ENCODE measurements at regions not wholly inside any gene's neighbourhood (a gene's known extent, or its start where the extent isn't known, plus 50 kb on each side); places are given as distances from the start of the nearest gene placed in this dataset.
"Not testable (repeated sequence)": the region's sequence is repeated elsewhere in the genome, so short reads cannot be mapped to it uniquely, and the experiment has no call there.

GRCh38 chr7:112654322-112655216, 135.6 kb downstream of the TMEM168 start:
- intact Hi-C loops (cut with DNase I): no loop called here

GRCh38 chr7:112665709-112666108, 124.5 kb downstream of the TMEM168 start:
- DNase-seq (ENCODE audit: low spot score): no peak
- intact Hi-C loops (cut with DNase I): no loop called here

More at GRCh38 chr7:112654322-112655216, 135.6 kb downstream of the TMEM168 start:
- no peak for DNase-seq (ENCODE audit: low spot score)

GRCh38 chr7:112668561-112668960, 121.6 kb downstream of the TMEM168 start:
- intact Hi-C loops (cut with DNase I): no loop called here
- no peak for DNase-seq (ENCODE audit: low spot score)

GRCh38 chr7:112669306-112669705, 120.9 kb downstream of the TMEM168 start:
- intact Hi-C loops (cut with DNase I): no loop called here
- no peak for DNase-seq (ENCODE audit: low spot score)

- no peak for DNase-seq (ENCODE audit: low spot score)
- intact Hi-C loops (cut with DNase I): no loop called here
Observed at GRCh38 chr7:112670193-112670592, 120.0 kb downstream of the TMEM168 start.

GRCh38 chr7:112678626-112679025, 111.6 kb downstream of the TMEM168 start:
- no peak for DNase-seq (ENCODE audit: low spot score)
- intact Hi-C loops (cut with DNase I): no loop called here

GRCh38 chr7:112689466-112690177, 100.6 kb downstream of the TMEM168 start:
- intact Hi-C loops (cut with DNase I); DNase-seq (ENCODE audit: low spot score): not testable (repeated sequence)

GRCh38 chr7:112692333-112692732, 97.9 kb downstream of the TMEM168 start:
- DNase-seq (ENCODE audit: low spot score): no peak
- intact Hi-C loops (cut with DNase I): no loop called here

- intact Hi-C loops (cut with DNase I); DNase-seq (ENCODE audit: low spot score): not testable (repeated sequence)
Observed at GRCh38 chr7:112697211-112697610, 93.0 kb downstream of the TMEM168 start.

- intact Hi-C loops (cut with DNase I): no loop called here
Observed at GRCh38 chr7:112699725-112700513, 90.3 kb downstream of the TMEM168 start.

GRCh38 chr7:112701456-112701855, 88.7 kb downstream of the TMEM168 start:
- no peak for DNase-seq (ENCODE audit: low spot score)
- intact Hi-C loops (cut with DNase I): no loop called here

More at GRCh38 chr7:112699725-112700513, 90.3 kb downstream of the TMEM168 start:
- no peak for DNase-seq (ENCODE audit: low spot score)

- DNase-seq (ENCODE audit: low spot score): no peak
- intact Hi-C loops (cut with DNase I): no loop called here
Observed at GRCh38 chr7:112707655-112708054, 82.5 kb downstream of the TMEM168 start.

- no peak for DNase-seq (ENCODE audit: low spot score)
- intact Hi-C loops (cut with DNase I): no loop called here
Observed at GRCh38 chr7:112708236-112708635, 82.0 kb downstream of the TMEM168 start.
